ENCODE measurements at regions not wholly inside any gene's neighbourhood (a gene's known extent, or its start where the extent isn't known, plus 50 kb on each side); places are given as distances from the start of the nearest gene placed in this dataset.

DNA sequence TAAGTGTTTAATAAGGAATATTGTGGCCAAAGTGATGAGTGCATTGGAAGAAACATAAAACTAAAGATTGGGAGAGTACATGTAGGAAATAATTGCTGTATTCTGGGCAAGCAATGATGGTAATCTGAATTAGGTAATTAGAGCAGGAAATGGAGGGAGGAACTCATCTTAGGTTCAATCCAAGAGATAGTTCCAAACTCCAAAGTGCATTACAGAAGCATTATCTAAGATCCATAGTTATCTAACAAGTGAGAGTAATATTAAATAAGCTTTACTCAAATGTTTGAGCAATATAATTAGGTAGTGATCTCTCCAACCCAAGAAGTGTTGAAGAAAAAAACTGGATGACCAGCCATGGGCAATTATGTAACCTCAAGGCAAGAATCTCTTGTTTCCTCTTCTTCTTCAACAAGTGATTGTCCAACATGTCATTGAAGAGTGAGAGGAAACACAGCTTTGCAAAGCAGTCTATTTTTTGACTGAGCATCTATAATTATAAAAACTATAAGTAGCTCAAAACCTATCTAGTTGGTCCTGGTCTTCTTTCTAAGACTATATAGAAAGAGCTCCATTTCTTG is 181.2 kb upstream of the TNFAIP3 start:
- Histone ChIP-seq H3K4me1 (no peaks in the 10 kb centered on the region), H3K27me3 (ENCODE audit: insufficient read depth in 3 of 3, low read length in 2 of 3) (no peaks in the 10 kb centered on the region), H3K9me3 (no peaks in the 10 kb centered on the region), H3K27ac (no peak overlapping the region), H3K4me3 (no peak overlapping the region), H3K36me3 (ENCODE audit: insufficient read depth in 1 of 2, low read depth in 1 of 2) (no peaks in the 10 kb centered on the region)
- DNase-seq (no peak), ATAC-seq (no peak)
- TF ChIP-seq, protein P1, sequence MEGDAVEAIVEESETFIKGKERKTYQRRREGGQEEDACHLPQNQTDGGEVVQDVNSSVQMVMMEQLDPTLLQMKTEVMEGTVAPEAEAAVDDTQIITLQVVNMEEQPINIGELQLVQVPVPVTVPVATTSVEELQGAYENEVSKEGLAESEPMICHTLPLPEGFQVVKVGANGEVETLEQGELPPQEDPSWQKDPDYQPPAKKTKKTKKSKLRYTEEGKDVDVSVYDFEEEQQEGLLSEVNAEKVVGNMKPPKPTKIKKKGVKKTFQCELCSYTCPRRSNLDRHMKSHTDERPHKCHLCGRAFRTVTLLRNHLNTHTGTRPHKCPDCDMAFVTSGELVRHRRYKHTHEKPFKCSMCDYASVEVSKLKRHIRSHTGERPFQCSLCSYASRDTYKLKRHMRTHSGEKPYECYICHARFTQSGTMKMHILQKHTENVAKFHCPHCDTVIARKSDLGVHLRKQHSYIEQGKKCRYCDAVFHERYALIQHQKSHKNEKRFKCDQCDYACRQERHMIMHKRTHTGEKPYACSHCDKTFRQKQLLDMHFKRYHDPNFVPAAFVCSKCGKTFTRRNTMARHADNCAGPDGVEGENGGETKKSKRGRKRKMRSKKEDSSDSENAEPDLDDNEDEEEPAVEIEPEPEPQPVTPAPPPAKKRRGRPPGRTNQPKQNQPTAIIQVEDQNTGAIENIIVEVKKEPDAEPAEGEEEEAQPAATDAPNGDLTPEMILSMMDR (IDR thresholded peaks at IDR 0.05), result no peak
- intact Hi-C loops (cut with DNase I), result no loop called here

DNA sequence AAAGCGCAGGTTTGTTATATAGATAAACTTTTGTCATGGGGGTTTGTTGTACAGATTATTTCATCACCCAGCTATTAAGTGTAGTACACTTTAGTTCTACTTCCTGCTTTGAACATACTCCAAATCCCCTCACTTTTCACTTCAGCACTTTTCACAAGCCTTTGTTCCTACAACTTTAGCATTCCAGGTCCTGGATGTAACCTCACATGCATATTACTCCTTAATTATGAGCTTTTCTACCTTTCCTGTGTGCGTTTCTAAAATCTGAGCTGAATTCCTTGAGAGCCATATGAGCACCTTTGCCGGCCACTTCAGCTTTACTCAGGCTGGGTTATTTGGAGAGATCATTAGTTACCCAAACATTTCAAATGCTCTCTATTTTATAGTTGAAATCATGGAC is 179.2 kb upstream of the TNFAIP3 start:
- 88 to 91% (median 89%) methylated on average over 3 of the region's 3 CpGs for WGBS, 3 donors
- Histone ChIP-seq H3K4me1 (no peaks in the 10 kb centered on the region), H3K27me3 (ENCODE audit: insufficient read depth in 3 of 3, low read length in 2 of 3) (no peaks in the 10 kb centered on the region), H3K4me3 (no peak overlapping the region), H3K36me3 (ENCODE audit: insufficient read depth in 1 of 2, low read depth in 1 of 2) (no peaks in the 10 kb centered on the region), H3K9me3 (no peaks in the 10 kb centered on the region), H3K27ac (no peak overlapping the region)
- TF ChIP-seq, protein P1 (IDR thresholded peaks at IDR 0.05), result no peak
- intact Hi-C loops (cut with DNase I), result no loop called here
- DNase-seq (no peak), ATAC-seq (no peak)

DNA sequence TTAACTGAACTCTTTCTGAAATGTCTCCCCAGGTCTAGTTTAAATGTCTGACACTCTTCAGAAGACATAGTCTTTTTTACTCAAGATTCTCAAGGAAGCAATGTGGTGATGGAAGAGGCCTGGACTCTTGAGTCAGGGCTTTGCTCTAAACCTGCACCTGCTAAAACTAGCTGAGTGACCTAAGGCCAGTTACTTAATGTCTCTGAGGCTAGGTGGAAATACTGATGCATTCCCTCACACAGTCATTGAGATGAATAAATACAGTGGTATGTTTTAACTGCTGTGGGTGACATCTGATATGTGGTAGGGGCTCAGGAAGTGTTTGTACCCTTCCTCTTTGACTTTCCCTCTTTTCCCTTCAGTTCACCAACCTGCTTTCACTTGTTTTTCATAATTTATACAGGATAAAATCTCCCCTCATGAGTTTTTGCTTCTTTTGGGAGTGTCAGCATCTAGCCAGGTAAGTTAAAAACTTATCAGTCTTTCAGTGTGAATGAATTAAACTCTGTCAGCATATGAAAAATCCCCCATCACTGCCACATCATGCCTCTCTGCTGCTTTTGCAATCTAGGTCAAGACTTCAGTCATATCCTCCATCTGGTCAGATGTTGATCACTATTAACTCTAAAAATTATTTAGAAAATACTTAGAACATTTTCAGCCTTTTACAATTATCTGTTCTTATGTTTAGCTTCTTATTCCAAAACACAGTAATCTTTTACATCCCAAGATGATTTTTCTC is 178.7 kb upstream of the TNFAIP3 start:
- TF ChIP-seq, protein P1 (IDR thresholded peaks at IDR 0.05), result no peak
- ATAC-seq, result no peak
- intact Hi-C loops (cut with DNase I), result no loop called here
- Histone ChIP-seq H3K4me1 (no peaks in the 10 kb centered on the region), H3K27me3 (ENCODE audit: insufficient read depth in 3 of 3, low read length in 2 of 3) (no peaks in the 10 kb centered on the region), H3K4me3 (no peak overlapping the region), H3K9me3 (no peaks in the 10 kb centered on the region), H3K36me3 (ENCODE audit: insufficient read depth in 1 of 2, low read depth in 1 of 2) (no peaks in the 10 kb centered on the region), H3K27ac (no peak overlapping the region)
- DNase-seq, result no peak

DNA sequence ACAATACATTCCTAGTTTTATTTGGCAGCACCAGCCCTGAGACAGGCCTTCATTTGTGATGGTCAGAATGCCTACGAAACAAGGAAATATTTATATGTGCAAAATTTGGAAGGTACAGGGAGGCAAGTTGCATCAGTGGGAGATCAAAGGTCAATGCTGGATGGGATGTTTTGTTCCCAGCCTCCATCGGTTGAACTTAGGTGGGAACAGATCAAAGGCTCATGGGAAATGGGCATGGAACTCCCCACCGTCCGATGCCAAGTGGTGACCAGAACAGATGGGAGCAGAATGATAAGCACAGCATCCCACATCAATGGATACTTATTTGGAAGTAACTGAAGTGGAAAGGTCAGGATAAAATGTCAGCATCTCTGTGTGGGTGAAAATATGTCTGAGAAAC is 177.7 kb upstream of the TNFAIP3 start:
- Histone ChIP-seq H3K4me3 (no peak overlapping the region), H3K9me3 (no peaks in the 10 kb centered on the region), H3K36me3 (ENCODE audit: insufficient read depth in 1 of 2, low read depth in 1 of 2) (no peaks in the 10 kb centered on the region), H3K4me1 (no peaks in the 10 kb centered on the region), H3K27me3 (ENCODE audit: insufficient read depth in 3 of 3, low read length in 2 of 3) (no peaks in the 10 kb centered on the region), H3K27ac (no peak overlapping the region)
- WGBS, 3 donors, result 75 to 82% (median 77%) methylated on average over 4 of the region's 4 CpGs
- no peak for DNase-seq
- TF ChIP-seq, protein P1 (IDR thresholded peaks at IDR 0.05), result no peak
- ATAC-seq, result no peak
- intact Hi-C loops (cut with DNase I), result no loop called here

DNA sequence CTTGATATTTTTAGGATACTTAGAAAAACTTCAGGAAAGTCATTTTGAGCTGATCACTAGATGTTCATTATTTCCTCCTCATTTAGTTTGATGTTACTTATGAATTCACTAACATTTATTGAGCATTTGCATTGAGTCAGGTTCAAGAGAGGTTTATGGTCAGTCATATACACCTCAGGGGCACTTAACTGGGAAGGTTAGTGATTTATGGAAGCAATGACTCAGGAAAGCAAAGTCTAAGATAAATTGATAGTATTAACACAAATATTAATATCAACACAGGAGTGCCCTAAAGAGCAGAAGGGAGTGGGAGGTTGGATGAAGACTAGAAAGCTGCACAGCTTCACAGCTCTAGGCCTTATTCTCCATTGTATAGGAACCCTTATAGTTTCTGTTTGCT is 177.0 kb upstream of the TNFAIP3 start:
- ATAC-seq (no peak), DNase-seq (no peak)
- TF ChIP-seq, protein P1 (IDR thresholded peaks at IDR 0.05), result no peak
- Histone ChIP-seq H3K4me3 (no peak overlapping the region), H3K36me3 (ENCODE audit: insufficient read depth in 1 of 2, low read depth in 1 of 2) (no peaks in the 10 kb centered on the region), H3K27me3 (ENCODE audit: insufficient read depth in 3 of 3, low read length in 2 of 3) (no peaks in the 10 kb centered on the region), H3K27ac (no peak overlapping the region), H3K9me3 (no peaks in the 10 kb centered on the region), H3K4me1 (no peaks in the 10 kb centered on the region)
- intact Hi-C loops (cut with DNase I), result no loop called here

Measured in psoas muscle (tissue), 7 donors.